SU-DHL-6 (cell line): ENCODE measurements at regions not wholly inside any gene's neighbourhood (a gene's known extent, or its start where the extent isn't known, plus 50 kb on each side); places are given as distances from the start of the nearest gene placed in this dataset.
"Not testable (repeated sequence)": the region's sequence is repeated elsewhere in the genome, so short reads cannot be mapped to it uniquely, and the experiment has no call there.

Experiments
- CTCF ChIP-seq: fragments of 200-600 bp; sonication (generic); IDR thresholded peaks from one replicate; pipeline ENCODE4 v1.5.1; 2017; ENCODE audit warnings: antibody characterized with exemption, mild to moderate bottlenecking, low read length, moderate library complexity; ENCODE audit not compliant: insufficient read depth, poor library complexity, severe bottlenecking
- EZH2phosphoT487 ChIP-seq: fragments of 200-600 bp; sonication (generic), shearing (Covaris generic); conservative IDR thresholded peaks from 2 replicates; pipeline ENCODE4 v1.6.1; 2018; ENCODE audit warnings: mild to moderate bottlenecking, antibody characterized with exemption, low read length, moderate library complexity, mixed read lengths

- TF ChIP-seq CTCF, EZH2phosphoT487: not testable (repeated sequence)
Observed at GRCh38 chr18:34407471-34407870, 182.8 kb upstream of the NOL4 start.
